Upper lobe of right lung (tissue), 1 donor: ENCODE measurements at regions not wholly inside any gene's neighbourhood (a gene's known extent, or its start where the extent isn't known, plus 50 kb on each side); places are given as distances from the start of the nearest gene placed in this dataset.

Experiments
- ATAC-seq: fragments of 200-7000 bp; cut with Tn5 transposase; one replicate; pipeline ENCODE4 v1.9.1; 2020; ENCODE audit warnings: mild to moderate bottlenecking, moderate library complexity
- DNase-seq: peaks from one replicate; pipeline ENCODE4 v3.0.0-alpha.2; 2020
- H3K27ac ChIP-seq: fragments of 200-600 bp; one replicate; pipeline ENCODE4 v1.8.0; 2022
- H3K27me3 ChIP-seq: fragments of 200-600 bp; one replicate; pipeline ENCODE4 v1.8.0; 2022; ENCODE audit warnings: mild to moderate bottlenecking
- H3K36me3 ChIP-seq: fragments of 200-600 bp; one replicate; pipeline ENCODE4 v1.8.0; 2022
- H3K4me1 ChIP-seq: fragments of 200-600 bp; one replicate; pipeline ENCODE4 v1.8.0; 2022
- H3K4me3 ChIP-seq: fragments of 200-600 bp; one replicate; pipeline ENCODE4 v1.8.0; 2022; ENCODE audit warnings: mild to moderate bottlenecking
- H3K9me3 ChIP-seq: fragments of 200-600 bp; one replicate; pipeline ENCODE4 v1.8.0; 2022
- CTCF ChIP-seq: fragments of 200-600 bp; IDR thresholded peaks from one replicate; pipeline ENCODE4 v1.8.0; 2022; ENCODE audit warnings: antibody characterized with exemption
- intact Hi-C: fragments of 100-400 bp; cut with DNase I; formaldehyde crosslinking; loops from one replicate; pipeline ENCODE4 v1.11.0; 2022
- donor health status: DM: no; HTN: yes; CAD: no; lungs with severe emphysema.

GRCh38 chr2:48249631-48250473 is 64.6 kb upstream of the FOXN2 start:
- ATAC-seq = peak; percentile 53
- DNase-seq = no peak
- H3K4me3 ChIP-seq = no peak overlapping the region

GRCh38 chr2:48250474-48250844 is 64.0 kb upstream of the FOXN2 start:
- no peak for ATAC-seq
- Histone ChIP-seq H3K27me3 (no peaks in the 10 kb centered on the region), H3K36me3 (no peaks in the 10 kb centered on the region), H3K9me3 (no peaks in the 10 kb centered on the region), H3K27ac (peak overlapping the region; percentile 34), H3K4me1 (peaks cover 31% of the 10 kb centered on the region), H3K4me3 (no peak overlapping the region)
- DNase-seq = no peak
- intact Hi-C loops = no loop called here
- no peak for TF ChIP-seq CTCF

More at GRCh38 chr2:48249631-48250473, 64.6 kb upstream of the FOXN2 start:
- TF ChIP-seq CTCF = no peak
- H3K9me3 ChIP-seq = no peaks in the 10 kb centered on the region
- H3K27me3 ChIP-seq = no peaks in the 10 kb centered on the region
- intact Hi-C loops = no loop called here
- peaks cover 31% of the 10 kb centered on the region for H3K4me1 ChIP-seq
- H3K27ac ChIP-seq = peak overlapping the region; percentile 34
- no peaks in the 10 kb centered on the region for H3K36me3 ChIP-seq

- no peaks in the 10 kb centered on the region for H3K27me3 ChIP-seq
- intact Hi-C loops = no loop called here
- H3K36me3 ChIP-seq = no peaks in the 10 kb centered on the region
- DNase-seq (no peak), ATAC-seq (peak; percentile 73)
- H3K27ac ChIP-seq = no peak overlapping the region
- TF ChIP-seq CTCF = no peak
- H3K4me1 ChIP-seq = peaks cover 31% of the 10 kb centered on the region
- no peak overlapping the region for H3K4me3 ChIP-seq
- H3K9me3 ChIP-seq = no peaks in the 10 kb centered on the region
Observed at GRCh38 chr2:48250943-48251342, 63.5 kb upstream of the FOXN2 start.

- no peaks in the 10 kb centered on the region for H3K27me3 ChIP-seq
- TF ChIP-seq CTCF = no peak
- no peak for DNase-seq
- H3K36me3 ChIP-seq = no peaks in the 10 kb centered on the region
- no peak for ATAC-seq
- no peak overlapping the region for H3K27ac ChIP-seq
- intact Hi-C loops = no loop called here
- H3K4me3 ChIP-seq = no peak overlapping the region
- H3K4me1 ChIP-seq = peaks cover 31% of the 10 kb centered on the region
- H3K9me3 ChIP-seq = no peaks in the 10 kb centered on the region
Observed at GRCh38 chr2:48251437-48252148, 62.9 kb upstream of the FOXN2 start.

- no peak overlapping the region for H3K27ac ChIP-seq
- no peak for TF ChIP-seq CTCF
- ATAC-seq (no peak), DNase-seq (no peak)
- H3K4me3 ChIP-seq = no peak overlapping the region
- intact Hi-C loops = no loop called here
- H3K9me3 ChIP-seq = no peaks in the 10 kb centered on the region
- H3K36me3 ChIP-seq = no peaks in the 10 kb centered on the region
- peaks cover 30% of the 10 kb centered on the region for H3K4me1 ChIP-seq
- H3K27me3 ChIP-seq = no peaks in the 10 kb centered on the region
Observed at GRCh38 chr2:48253301-48253700, 61.2 kb upstream of the FOXN2 start.
